SK-N-SH (cell line): ENCODE measurements at regions not wholly inside any gene's neighbourhood (a gene's known extent, or its start where the extent isn't known, plus 50 kb on each side); places are given as distances from the start of the nearest gene placed in this dataset.

Source experiments
- CTCF ChIA-PET: fragments of 300-600, 350-600 bp; formaldehyde crosslinking; extraction: SDS; loops from one replicate; lab custom pipeline; 2021; lab: Yijun Ruan, JAX
- POLR2A ChIA-PET: fragments of 350-600 bp; sonication (Branson Sonifier 250); formaldehyde crosslinking; extraction: SDS; loops from one replicate; lab custom pipeline; 2020; ENCODE audit warnings: antibody characterized with exemption, inconsistent platforms; lab: Yijun Ruan, JAX
- DNase-seq: peaks from one replicate; pipeline ENCODE4 v3.0.0; 2012
- H2AFZ ChIP-seq: fragments of 200-600 bp; sonication (generic); 2 replicates; pipeline ENCODE4 v1.8.1; 2016; ENCODE audit warnings: antibody characterized with exemption, mild to moderate bottlenecking, low read depth
- H3F3A ChIP-seq: fragments of 200-600 bp; sonication (generic); replicated peaks from 2 replicates; pipeline ENCODE3; 2016; ENCODE audit warnings: antibody characterized with exemption, mild to moderate bottlenecking; ENCODE audit not compliant: insufficient read depth
- H3K27ac ChIP-seq, 2 experiments: fragments of 200-500 bp in 1 of 2; fragments of 200-600 bp in 1 of 2; sonication (Bioruptor generic) in 1 of 2; sonication (generic), shearing (Covaris generic) in 1 of 2; 2 replicates each; pipeline versions ENCODE4 v1.5.1 to v1.6.1; 2014 to 2016; ENCODE audit warnings: low read depth in 2 of 2, inconsistent platforms in 1 of 2, low read length in 1 of 2, mild to moderate bottlenecking in 1 of 2, mixed read lengths in 1 of 2
- H3K27me3 ChIP-seq: fragments of 200-600 bp; sonication (generic), shearing (Covaris generic); 2 replicates; pipeline ENCODE4 v1.6.1; 2016; ENCODE audit warnings: mixed run types; ENCODE audit not compliant: insufficient read depth
- H3K36me3 ChIP-seq, 2 experiments: fragments of 200-500 bp in 1 of 2; fragments of 200-600 bp in 1 of 2; sonication (Bioruptor generic) in 1 of 2; sonication (generic) in 1 of 2; replicated peaks in 1 of 2; 2 replicates each; pipeline versions ENCODE3 to v1.5.1; 2014 to 2016; ENCODE audit warnings: low read length in 1 of 2, mild to moderate bottlenecking in 1 of 2; ENCODE audit not compliant: insufficient read depth in 2 of 2, control insufficient read depth in 1 of 2
- H3K4me1 ChIP-seq, 2 experiments: fragments of 200-500 bp in 1 of 2; fragments of 200-600 bp in 1 of 2; sonication (Bioruptor generic) in 1 of 2; sonication (generic), shearing (Covaris generic) in 1 of 2; 2 replicates each; pipeline versions ENCODE4 v1.5.1 to v1.6.1; 2014 to 2016; ENCODE audit warnings: low read depth in 1 of 2, low read length in 1 of 2, mixed run types in 1 of 2; ENCODE audit not compliant: insufficient read depth in 2 of 2, control insufficient read depth in 1 of 2
- H3K4me2 ChIP-seq: fragments of 200-600 bp; sonication (generic), shearing (Covaris generic); 2 replicates; pipeline ENCODE4 v1.6.1; 2017; ENCODE audit warnings: mixed run types
- H3K4me3 ChIP-seq, 2 experiments: fragments of 200-500 bp in 1 of 2; fragments of 200-600 bp in 1 of 2; sonication (Bioruptor generic) in 1 of 2; sonication (generic), shearing (Covaris generic) in 1 of 2; 2 replicates each; pipeline versions ENCODE4 v1.5.1 to v1.8.1; 2014 to 2016; ENCODE audit warnings: low read depth in 2 of 2, inconsistent platforms in 1 of 2, low read length in 1 of 2, mild to moderate bottlenecking in 1 of 2, mixed read lengths in 1 of 2, moderate library complexity in 1 of 2
- H3K79me2 ChIP-seq: fragments of 200-600 bp; sonication (generic); 2 replicates; pipeline ENCODE4 v1.8.1; 2017; ENCODE audit warnings: mild to moderate bottlenecking; ENCODE audit not compliant: insufficient read depth
- H3K9ac ChIP-seq: fragments of 200-600 bp; sonication (generic); 2 replicates; pipeline ENCODE4 v1.6.1; 2017; ENCODE audit warnings: mixed run types
- H3K9me2 ChIP-seq: fragments of 200-600 bp; sonication (generic); 2 replicates; pipeline ENCODE4 v1.6.1; 2017; ENCODE audit warnings: mixed run types
- H3K9me3 ChIP-seq: fragments of 200-600 bp; sonication (generic); 2 replicates; pipeline ENCODE4 v1.6.1; 2017; ENCODE audit warnings: mixed run types, mild to moderate bottlenecking, moderate library complexity
- H4K20me1 ChIP-seq: fragments of 200-600 bp; sonication (generic); 2 replicates; pipeline ENCODE4 v1.6.1; 2017; ENCODE audit warnings: mild to moderate bottlenecking, mixed run types; ENCODE audit not compliant: insufficient read depth
- CHD2 ChIP-seq: fragments of 150-350 bp; IDR thresholded peaks from 2 replicates; pipeline ENCODE4 v1.6.1; 2018; ENCODE audit warnings: low read length; ENCODE audit not compliant: partially characterized antibody
- CTCF ChIP-seq: fragments of 200-600 bp; sonication (generic); IDR thresholded peaks from 2 replicates; pipeline ENCODE4 v1.6.1; 2017; ENCODE audit warnings: antibody characterized with exemption, mild to moderate bottlenecking, moderate library complexity
- ELF1 ChIP-seq: IDR thresholded peaks from 2 replicates; pipeline ENCODE4 v1.4.0; 2012
- EP300 ChIP-seq, 2 experiments: IDR thresholded peaks; 2 replicates each; pipeline versions ENCODE4 v1.4.0 to v1.6.1; 2012; ENCODE audit warnings: borderline replicate concordance in 1 of 2, low read depth in 1 of 2, low read length in 1 of 2
- FOSL2 ChIP-seq: IDR thresholded peaks from 2 replicates; pipeline ENCODE4 v1.4.0; 2012; ENCODE audit warnings: low read depth, mild to moderate bottlenecking, moderate library complexity, borderline replicate concordance
- GABPA ChIP-seq: IDR thresholded peaks from 2 replicates; pipeline ENCODE4 v1.4.0; 2012; ENCODE audit warnings: low read depth, mild to moderate bottlenecking
- IRF3 ChIP-seq: fragments of 150-350 bp; IDR thresholded peaks from 2 replicates; pipeline ENCODE4 v1.6.1; 2016; ENCODE audit warnings: mild to moderate bottlenecking, low read depth, low read length
- JUND ChIP-seq: IDR thresholded peaks from 2 replicates; pipeline ENCODE4 v1.4.0; 2012
- MAX ChIP-seq: IDR thresholded peaks from 2 replicates; pipeline ENCODE4 v1.4.0; 2012; ENCODE audit warnings: low read depth
- PBX3 ChIP-seq: IDR thresholded peaks from 2 replicates; pipeline ENCODE4; 2012
- POLR2AphosphoS5 ChIP-seq: IDR thresholded peaks from 2 replicates; pipeline ENCODE4 v1.6.1; 2012; ENCODE audit warnings: low read depth, low read length
- RFX5 ChIP-seq: IDR thresholded peaks from 2 replicates; pipeline ENCODE4 v1.6.1; 2012; ENCODE audit warnings: mild to moderate bottlenecking, improper control_type of control experiment, low read length
- RXRA ChIP-seq: IDR thresholded peaks from 2 replicates; pipeline ENCODE4 v1.4.0; 2012; ENCODE audit warnings: low read depth, mild to moderate bottlenecking, borderline replicate concordance
- SIN3A ChIP-seq: IDR thresholded peaks from 2 replicates; pipeline ENCODE4 v1.6.1; 2012; ENCODE audit warnings: low read depth, mild to moderate bottlenecking, low read length, moderate library complexity, borderline replicate concordance
- TAF1 ChIP-seq: IDR thresholded peaks from 2 replicates; pipeline ENCODE4 v1.6.1; 2012; ENCODE audit warnings: low read depth, mild to moderate bottlenecking, low read length, moderate library complexity, borderline replicate concordance
- TEAD4 ChIP-seq: IDR thresholded peaks from 2 replicates; pipeline ENCODE4 v1.4.0; 2012; ENCODE audit warnings: mild to moderate bottlenecking, borderline replicate concordance; ENCODE audit not compliant: insufficient read depth
- USF2 ChIP-seq: fragments of 150-350 bp; IDR thresholded peaks from 2 replicates; pipeline ENCODE4 v1.6.1; 2017; ENCODE audit warnings: antibody characterized with exemption, low read length, low read depth, borderline replicate concordance
- YY1 ChIP-seq: IDR thresholded peaks from 2 replicates; pipeline ENCODE4 v1.4.0; 2012; ENCODE audit warnings: low read depth, mild to moderate bottlenecking
- WGBS: methylation state at CpG from one replicate; pipeline ENCODE4 v1.1.6; 2017; ENCODE audit warnings: low lambda C conversion rate; 5-methylcytosine and 5-hydroxymethylcytosine counted together

GRCh38 chr22:19582033-19582693, 58.0 kb upstream of the CLDN5 start:
- CTCF ChIA-PET: no interaction called here
- H3K27me3 ChIP-seq: no peaks in the 10 kb centered on the region
- H3K27ac ChIP-seq: no peak overlapping the region
- no peak overlapping the region for H3K4me2 ChIP-seq
- H4K20me1 ChIP-seq: no peaks in the 10 kb centered on the region
- no peaks in the 10 kb centered on the region for H3K79me2 ChIP-seq
- H3F3A ChIP-seq: no peaks in the 10 kb centered on the region
- no peak for DNase-seq
- H3K4me3 ChIP-seq: no peak overlapping the region
- H3K9me2 ChIP-seq: no peaks in the 10 kb centered on the region
- H3K36me3 ChIP-seq: no peaks in the 10 kb centered on the region
- POLR2A ChIA-PET: no interaction called here
- no peak overlapping the region for H3K9ac ChIP-seq
- 76% methylated on average over 17 of the region's 17 CpGs for WGBS
- no peak overlapping the region for H2AFZ ChIP-seq
- H3K4me1 ChIP-seq: peaks cover 0 to 3% of the 10 kb centered on the region in 2 experiments; a peak in 1 of 4 replicates
- H3K9me3 ChIP-seq: no peaks in the 10 kb centered on the region
- TF ChIP-seq EP300 (IDR thresholded peaks at IDR 0.05; ENCODE audit: borderline replicate concordance in 1 of 2, low read depth in 1 of 2, low read length in 1 of 2): no peak
- no peak for TF ChIP-seq CTCF
- TF ChIP-seq GABPA: no peak
- TF ChIP-seq CHD2: no peak
- TF ChIP-seq MAX: no peak
- TF ChIP-seq TEAD4: no peak

- H3K27ac ChIP-seq: no peak overlapping the region
- ChIA-PET CTCF (no interaction called here), POLR2A (no interaction called here)
- H3K27me3 ChIP-seq: no peaks in the 10 kb centered on the region
- DNase-seq: no peak
- H3K4me2 ChIP-seq: no peak overlapping the region
- no peaks in the 10 kb centered on the region for H3F3A ChIP-seq
- 42% methylated on average over 8 of the region's 11 CpGs for WGBS
- H3K36me3 ChIP-seq: no peaks in the 10 kb centered on the region
- H2AFZ ChIP-seq: no peak overlapping the region
- TF ChIP-seq SIN3A (no peak), USF2 (no peak), PBX3 (no peak), JUND (no peak), EP300 (IDR thresholded peaks at IDR 0.05; ENCODE audit: borderline replicate concordance in 1 of 2, low read depth in 1 of 2, low read length in 1 of 2) (no peak), POLR2AphosphoS5 (no peak), ELF1 (no peak), CHD2 (no peak), RFX5 (no peak), YY1 (no peak), FOSL2 (no peak), TAF1 (no peak), GABPA (no peak), IRF3 (no peak), RXRA (no peak)
- no peak overlapping the region for H3K9ac ChIP-seq
- no peaks in the 10 kb centered on the region for H3K79me2 ChIP-seq
- H4K20me1 ChIP-seq: no peaks in the 10 kb centered on the region
- H3K4me1 ChIP-seq: no peaks in the 10 kb centered on the region; a peak in 1 of 4 replicates
- no peaks in the 10 kb centered on the region for H3K9me2 ChIP-seq
- H3K4me3 ChIP-seq: no peak overlapping the region
- no peaks in the 10 kb centered on the region for H3K9me3 ChIP-seq
Measured at GRCh38 chr22:19586922-19587684, 62.9 kb upstream of the CLDN5 start.
